22Rv1 (cell line): ENCODE measurements at regions not wholly inside any gene's neighbourhood (a gene's known extent, or its start where the extent isn't known, plus 50 kb on each side); places are given as distances from the start of the nearest gene placed in this dataset.

Experiments
- H3K27ac ChIP-seq: fragments of 450-650 bp; 2 replicates; pipeline ENCODE4 v1.5.1; 2017
- CTCF ChIP-seq: fragments of 450-650 bp; IDR thresholded peaks from 2 replicates; pipeline ENCODE4 v1.5.1; 2017; ENCODE audit warnings: mild to moderate bottlenecking
- ZFX ChIP-seq: fragments of 450-650 bp; IDR thresholded peaks from 2 replicates; pipeline ENCODE4 v1.6.1; 2017; ENCODE audit warnings: antibody characterized with exemption, borderline replicate concordance

DNA sequence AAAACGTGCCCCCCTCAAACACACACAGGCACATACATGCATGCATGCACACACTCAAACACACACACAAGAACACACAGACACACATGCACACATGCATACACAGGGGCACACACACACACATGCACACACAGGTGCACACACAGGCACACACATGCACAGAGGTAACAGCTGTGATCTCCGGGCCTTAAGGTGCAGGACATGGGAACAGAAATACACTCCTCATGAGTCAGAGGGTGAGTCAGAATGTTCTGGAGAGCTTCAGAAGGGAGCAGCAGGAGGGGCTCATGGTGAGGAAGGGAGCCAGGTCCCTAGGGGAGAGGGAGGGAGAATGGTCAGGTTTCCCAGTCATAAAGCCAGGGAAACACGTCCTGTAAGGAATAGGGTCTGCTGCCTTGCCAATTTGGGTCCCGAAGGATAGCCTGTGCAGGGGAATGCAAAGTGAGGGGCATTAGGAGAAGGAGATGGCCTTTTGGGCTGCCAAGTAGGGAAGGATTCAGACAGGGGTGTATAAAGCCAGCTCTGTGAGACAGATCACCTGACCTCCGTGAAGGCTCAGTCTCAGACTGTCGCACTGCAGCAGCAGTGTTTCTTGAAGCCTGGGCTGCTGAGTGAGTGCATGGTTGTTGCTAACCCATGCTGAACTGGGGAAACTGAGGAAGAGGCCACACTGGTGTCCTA is 123.9 kb downstream of the MAFB start:
- no peak overlapping the region for H3K27ac ChIP-seq
- TF ChIP-seq CTCF (no peak), ZFX (no peak)

DNA sequence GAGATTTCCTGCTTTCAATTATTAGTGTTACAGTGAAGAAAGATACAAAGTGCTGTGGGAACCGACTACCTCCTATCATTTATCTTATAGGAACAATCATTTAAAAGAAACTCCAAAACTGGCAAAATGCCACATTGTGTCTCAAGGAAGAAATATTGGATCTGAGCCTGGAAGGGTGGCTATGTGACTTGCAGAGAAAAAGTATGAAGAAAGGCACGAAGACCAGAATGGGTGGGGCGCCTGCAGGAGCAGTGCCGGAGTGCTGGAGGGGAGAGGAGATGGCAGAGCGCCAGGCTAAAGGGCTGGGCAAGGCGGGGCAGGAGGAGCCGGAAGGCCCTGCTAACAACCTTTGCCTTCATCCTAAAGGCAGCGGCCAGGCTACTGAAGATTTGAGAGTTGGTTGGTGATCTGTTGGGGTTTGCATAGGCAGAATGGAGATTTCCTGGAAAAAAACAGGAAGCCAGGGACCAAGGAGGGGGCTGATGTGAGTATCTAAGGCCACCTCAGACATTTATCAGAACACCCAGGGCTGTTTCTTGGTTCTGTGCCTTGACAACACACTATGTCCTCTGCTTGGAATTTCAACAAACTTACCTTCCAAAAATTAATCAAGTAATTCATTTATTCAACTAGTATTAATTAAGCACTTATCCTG is 125.6 kb downstream of the MAFB start:
- H3K27ac ChIP-seq: no peak overlapping the region
- TF ChIP-seq CTCF (no peak), ZFX (no peak)

GRCh38 chr20:40562031-40562430 is 127.0 kb downstream of the MAFB start:
- no peak overlapping the region for H3K27ac ChIP-seq
- TF ChIP-seq ZFX (no peak), CTCF (no peak)

GRCh38 chr20:40561187-40561586 is 127.8 kb downstream of the MAFB start:
- TF ChIP-seq CTCF (no peak), ZFX (no peak)
- H3K27ac ChIP-seq: no peak overlapping the region

- TF ChIP-seq ZFX (no peak), CTCF (no peak)
Measured at GRCh38 chr20:40558212-40558611, 130.8 kb downstream of the MAFB start.

DNA sequence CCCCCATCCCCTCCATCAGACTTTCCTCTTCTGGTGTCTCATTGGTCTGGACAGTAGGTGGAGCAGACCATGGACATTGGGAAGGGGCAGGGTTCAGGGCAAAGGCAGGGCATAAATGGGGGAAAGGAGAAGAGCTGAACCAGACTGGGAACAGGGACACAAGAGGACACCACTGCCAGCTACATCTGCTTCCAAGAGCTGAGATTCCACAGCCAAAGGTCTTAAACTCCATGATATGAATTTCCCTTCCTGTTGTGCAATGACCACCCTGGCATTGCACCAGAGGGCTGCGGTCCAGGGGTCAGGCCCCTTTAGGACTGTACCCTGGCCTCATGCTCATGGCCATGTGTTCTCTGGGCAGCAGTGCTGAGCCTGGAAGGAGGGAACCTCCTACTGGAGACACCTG is 137.9 kb downstream of the MAFB start:
- no peak for TF ChIP-seq ZFX
- TF ChIP-seq CTCF: no peak
- H3K27ac ChIP-seq: no peak overlapping the region

More at GRCh38 chr20:40558212-40558611, 130.8 kb downstream of the MAFB start:
- H3K27ac ChIP-seq: no peak overlapping the region

GRCh38 chr20:40547483-40548091 is 141.4 kb downstream of the MAFB start:
- no peak overlapping the region for H3K27ac ChIP-seq
- no peak for TF ChIP-seq CTCF
- no peak for TF ChIP-seq ZFX
